IMR-90 (cell line): ENCODE measurements at regions not wholly inside any gene's neighbourhood (a gene's known extent, or its start where the extent isn't known, plus 50 kb on each side); places are given as distances from the start of the nearest gene placed in this dataset.

Source experiments
- ATAC-seq: fragments of 200-7000 bp; cut with Tn5 transposase; 2 replicates; pipeline ENCODE4 v1.9.1; 2020; ENCODE audit warnings: low read depth, mild to moderate bottlenecking, moderate library complexity
- BruUV-seq: library from RNA; stranded (reverse); fragments of 400-500 nt; replicated peaks from 2 replicates; lab custom pipeline; 2021; lab: Mats Ljungman, UMichigan
- CTCF ChIA-PET: fragments of 300-600 bp; formaldehyde crosslinking; extraction: SDS; loops from one replicate; lab custom pipeline; 2021; ENCODE audit warnings: antibody characterized with exemption; lab: Yijun Ruan, JAX
- POLR2A ChIA-PET: fragments of 300-600 bp; sonication (Branson Sonifier 250); formaldehyde crosslinking; loops from one replicate; lab custom pipeline; 2022; ENCODE audit warnings: antibody characterized with exemption; ENCODE audit not compliant: unreplicated experiment; lab: Charles Lee
- DNase-seq: peaks from one replicate; pipeline ENCODE4 v3.0.0; 2013
- H2AFZ ChIP-seq: replicated peaks from 2 replicates; pipeline ENCODE3; 2013; ENCODE audit warnings: low read length, mild to moderate bottlenecking; ENCODE audit not compliant: poor library complexity
- H2AK5ac ChIP-seq: 2 replicates; pipeline ENCODE4 v1.6.1; 2013; ENCODE audit warnings: low read depth, low read length, inconsistent platforms
- H2AK9ac ChIP-seq: replicated peaks from 2 replicates; pipeline ENCODE3; 2013; ENCODE audit warnings: mild to moderate bottlenecking, low read depth, low read length, moderate library complexity; ENCODE audit not compliant: poor library complexity
- H2BK120ac ChIP-seq: 2 replicates; pipeline ENCODE4 v1.6.1; 2013; ENCODE audit warnings: low read depth, low read length, inconsistent platforms
- H2BK15ac ChIP-seq: 3 replicates; pipeline ENCODE4 v1.6.1; 2013; ENCODE audit warnings: low read depth, low read length, inconsistent platforms
- H2BK20ac ChIP-seq: 2 replicates; pipeline ENCODE4 v1.6.1; 2013; ENCODE audit warnings: low read depth, mild to moderate bottlenecking, inconsistent platforms, low read length, moderate library complexity
- H2BK5ac ChIP-seq: 2 replicates; pipeline ENCODE4 v1.6.1; 2013; ENCODE audit warnings: mild to moderate bottlenecking, low read depth, low read length, inconsistent platforms; ENCODE audit not compliant: poor library complexity, severe bottlenecking
- H3K14ac ChIP-seq: replicated peaks from 2 replicates; pipeline ENCODE4 v1.6.1; 2013; ENCODE audit warnings: low read depth, low read length, inconsistent platforms
- H3K18ac ChIP-seq: 2 replicates; pipeline ENCODE4 v1.6.1; 2013; ENCODE audit warnings: low read depth, low read length, control low read depth
- H3K23ac ChIP-seq: 2 replicates; pipeline ENCODE4 v1.6.1; 2013; ENCODE audit warnings: low read depth, low read length, inconsistent platforms
- H3K27ac ChIP-seq: 2 replicates; pipeline ENCODE4 v1.5.1; 2013; ENCODE audit warnings: mild to moderate bottlenecking, control low read depth, low read length; ENCODE audit not compliant: insufficient read depth
- H3K27me3 ChIP-seq: 2 replicates; pipeline ENCODE4 v1.6.1; 2013; ENCODE audit warnings: low read length; ENCODE audit not compliant: control insufficient read depth, insufficient read depth
- H3K36me3 ChIP-seq: 2 replicates; pipeline ENCODE4 v1.6.1; 2013; ENCODE audit warnings: low read length, mixed read lengths; ENCODE audit not compliant: control insufficient read depth, insufficient read depth
- H3K4ac ChIP-seq: 2 replicates; pipeline ENCODE4 v1.6.1; 2013; ENCODE audit warnings: low read depth, low read length, inconsistent platforms
- H3K4me1 ChIP-seq: 2 replicates; pipeline ENCODE4 v1.6.1; 2013; ENCODE audit warnings: low read length, mixed read lengths; ENCODE audit not compliant: control insufficient read depth, insufficient read depth
- H3K4me2 ChIP-seq: 2 replicates; pipeline ENCODE4 v1.6.1; 2013; ENCODE audit warnings: low read depth, mild to moderate bottlenecking, control low read depth, low read length, moderate library complexity
- H3K4me3 ChIP-seq: 2 replicates; pipeline ENCODE4 v1.5.1; 2013; ENCODE audit warnings: low read depth, mild to moderate bottlenecking, control low read depth, low read length, moderate library complexity; ENCODE audit not compliant: insufficient read depth
- H3K56ac ChIP-seq: 2 replicates; pipeline ENCODE4 v1.6.1; 2013; ENCODE audit warnings: low read length, inconsistent platforms; ENCODE audit not compliant: insufficient read depth; ENCODE audit errors: extremely low read depth
- H3K79me1 ChIP-seq, 2 experiments: 2 replicates each; pipeline ENCODE4 v1.6.1; 2013; ENCODE audit warnings: low read length in 2 of 2, inconsistent platforms in 1 of 2, low read depth in 1 of 2
- H3K9ac ChIP-seq: 2 replicates; pipeline ENCODE4 v1.6.1; 2013; ENCODE audit warnings: low read depth, low read length, control low read depth
- H3K9me1 ChIP-seq: 2 replicates; pipeline ENCODE4 v1.6.1; 2013; ENCODE audit warnings: low read length, inconsistent platforms; ENCODE audit not compliant: insufficient read depth
- H3K9me3 ChIP-seq: 2 replicates; pipeline ENCODE4 v1.6.1; 2013; ENCODE audit warnings: low read length; ENCODE audit not compliant: control insufficient read depth, insufficient read depth
- H4K20me1 ChIP-seq: 2 replicates; pipeline ENCODE4 v1.6.1; 2013; ENCODE audit warnings: low read length, inconsistent platforms; ENCODE audit not compliant: insufficient read depth
- H4K5ac ChIP-seq: 2 replicates; pipeline ENCODE4 v1.6.1; 2013; ENCODE audit warnings: mild to moderate bottlenecking, low read depth, low read length, control low read depth
- H4K8ac ChIP-seq, 2 experiments: 2 replicates each; pipeline ENCODE4 v1.6.1; 2013; ENCODE audit warnings: low read depth in 2 of 2, low read length in 2 of 2, control low read depth in 1 of 2, inconsistent platforms in 1 of 2
- H4K91ac ChIP-seq: 2 replicates; pipeline ENCODE4 v1.6.1; 2013; ENCODE audit warnings: low read depth, low read length, inconsistent platforms; ENCODE audit not compliant: insufficient read depth
- BHLHE40 ChIP-seq: fragments of 150-350 bp; IDR thresholded peaks from 2 replicates; pipeline ENCODE4 v1.6.1; 2016; ENCODE audit warnings: mild to moderate bottlenecking, low read depth, low read length
- CEBPB ChIP-seq: IDR thresholded peaks from 2 replicates; pipeline ENCODE4 v1.6.1; 2012; ENCODE audit warnings: low read depth, low read length, improper control_type of control experiment
- CTCF ChIP-seq: conservative IDR thresholded peaks from 2 replicates; pipeline ENCODE4 v1.5.1; 2012; ENCODE audit warnings: mild to moderate bottlenecking, low read depth, low read length, improper control_type of control experiment
- ELK1 ChIP-seq: fragments of 150-350 bp; IDR thresholded peaks from 2 replicates; pipeline ENCODE4 v1.6.1; 2016; ENCODE audit warnings: low read depth, mild to moderate bottlenecking, low read length, moderate library complexity, borderline replicate concordance
- FOS ChIP-seq: fragments of 150-350 bp; IDR thresholded peaks from 2 replicates; pipeline ENCODE4 v1.6.1; 2016; ENCODE audit warnings: low read depth, low read length
- MAFK ChIP-seq: IDR thresholded peaks from 2 replicates; pipeline ENCODE4 v1.6.1; 2012; ENCODE audit warnings: low read depth, low read length, improper control_type of control experiment
- MXI1 ChIP-seq: IDR thresholded peaks from 2 replicates; pipeline ENCODE4 v1.6.1; 2012; ENCODE audit warnings: low read depth, mild to moderate bottlenecking, low read length, moderate library complexity, borderline replicate concordance
- NFE2L2 ChIP-seq: fragments of 150-350 bp; IDR thresholded peaks from 2 replicates; pipeline ENCODE4 v1.6.1; 2016; ENCODE audit warnings: low read depth, mild to moderate bottlenecking, low read length
- POLR2A ChIP-seq: IDR thresholded peaks from 2 replicates; pipeline ENCODE4 v1.6.1; 2012; ENCODE audit warnings: mild to moderate bottlenecking, low read depth, low read length
- RCOR1 ChIP-seq: IDR thresholded peaks from 2 replicates; pipeline ENCODE4 v1.6.1; 2012; ENCODE audit warnings: mild to moderate bottlenecking, low read length, improper control_type of control experiment; ENCODE audit not compliant: insufficient replicate concordance
- RFX5 ChIP-seq: IDR thresholded peaks from 2 replicates; pipeline ENCODE4 v1.8.0; 2012; ENCODE audit warnings: low read depth, mild to moderate bottlenecking, low read length, moderate library complexity
- SMC3 ChIP-seq: fragments of 150-350 bp; IDR thresholded peaks from 2 replicates; pipeline ENCODE4 v1.6.1; 2016; ENCODE audit warnings: low read depth, mild to moderate bottlenecking, antibody characterized with exemption, low read length, moderate library complexity
- USF2 ChIP-seq: fragments of 150-350 bp; IDR thresholded peaks from 2 replicates; pipeline ENCODE4 v1.6.1; 2017; ENCODE audit warnings: mild to moderate bottlenecking, antibody characterized with exemption, low read length, low read depth
- WGBS, 2 experiments: methylation state at CpG; one replicate each; pipeline versions ENCODE4 v1.1.5 to v1.1.7; 2013; ENCODE audit warnings: missing lambda C conversion rate in 2 of 2; ENCODE audit not compliant: insufficient read length in 1 of 2; ENCODE audit errors: extremely low coverage in 2 of 2; 5-methylcytosine and 5-hydroxymethylcytosine counted together
- dilution Hi-C: fragments of 300-500 bp; cut with HindIII; formaldehyde crosslinking; loops from one replicate; pipeline ENCODE4 v1.14.3; 2018; ENCODE audit warnings: low sequenced_read_pairs; ENCODE audit not compliant: unreplicated experiment
- in situ Hi-C: fragments of 300-500 bp; cut with MboI; formaldehyde crosslinking; loops from 3 replicates; pipeline ENCODE4 v1.14.3; 2019; ENCODE audit warnings: low sequenced_read_pairs, inconsistent platforms, mixed read lengths
- intact Hi-C: fragments of 100-400 bp; cut with micrococcal nuclease; formaldehyde crosslinking; loops from 2 replicates; pipeline ENCODE4 v1.10.0; 2022

- H3K36me3 ChIP-seq, result no peaks in the 10 kb centered on the region
- ATAC-seq (no peak), DNase-seq (no peak)
- H3K9ac ChIP-seq, result no peak overlapping the region
- H3K27me3 ChIP-seq, result no peaks in the 10 kb centered on the region; the same call in 1 of the 2 replicates
- in situ Hi-C loops, result no loop called here
- no peaks in the 10 kb centered on the region for H3K9me3 ChIP-seq
- no peak overlapping the region for H2BK20ac ChIP-seq
- H3K27ac ChIP-seq, result no peak overlapping the region
- H3K56ac ChIP-seq, result no peak overlapping the region
- H3K9me1 ChIP-seq, result no peaks in the 10 kb centered on the region
- peaks cover 4% of the 10 kb centered on the region for H3K4me1 ChIP-seq
- H4K5ac ChIP-seq, result no peak overlapping the region
- no peaks in the 10 kb centered on the region for H3K79me1 ChIP-seq
- no peak overlapping the region for H3K23ac ChIP-seq
- BruUV-seq, result no TSS peak
- no peak overlapping the region for H3K4me3 ChIP-seq
- intact Hi-C loops, result no loop called here
- H2BK5ac ChIP-seq, result no peak overlapping the region
- H2BK15ac ChIP-seq, result no peak overlapping the region
- no peak overlapping the region for H2BK120ac ChIP-seq
- no peak overlapping the region for H4K8ac ChIP-seq
- dilution Hi-C loops, result no loop called here
- H3K4ac ChIP-seq, result no peak overlapping the region
- ChIA-PET CTCF (no interaction called here), POLR2A (no interaction called here)
- no peak overlapping the region for H2AFZ ChIP-seq
- H2AK9ac ChIP-seq, result no peak overlapping the region
- H4K91ac ChIP-seq, result no peak overlapping the region
- H3K18ac ChIP-seq, result no peak overlapping the region
- no peak overlapping the region for H3K14ac ChIP-seq
- no peak overlapping the region for H3K4me2 ChIP-seq
- H4K20me1 ChIP-seq, result no peaks in the 10 kb centered on the region
- WGBS, 2 experiments, result no CpG with 5 or more reads among the region's 2 CpGs
- TF ChIP-seq USF2 (no peak), FOS (no peak), RCOR1 (no peak), CTCF (no peak), NFE2L2 (no peak), MAFK (no peak), POLR2A (no peak), CEBPB (no peak), MXI1 (no peak), BHLHE40 (no peak), RFX5 (no peak), SMC3 (no peak), ELK1 (no peak)
- no peak overlapping the region for H2AK5ac ChIP-seq
Measured at GRCh38 chr12:42669553-42669952, 80.0 kb upstream of the PRICKLE1 start.
